HepG2 (cell line): ENCODE measurements at regions not wholly inside any gene's neighbourhood (a gene's known extent, or its start where the extent isn't known, plus 50 kb on each side); places are given as distances from the start of the nearest gene placed in this dataset.

Experiments used
- ATAC-seq: fragments of 200-7000 bp; cut with Tn5 transposase; 3 replicates; pipeline ENCODE4 v1.9.1; 2020; ENCODE audit warnings: mild to moderate bottlenecking, moderate library complexity
- BruUV-seq: library from RNA; stranded (reverse); fragments of 400-500 nt; replicated peaks from 2 replicates; lab custom pipeline; 2021; lab: Mats Ljungman, UMichigan
- CTCF ChIA-PET: fragments of 300-600 bp; formaldehyde crosslinking; extraction: SDS; loops from one replicate; lab custom pipeline; 2021; ENCODE audit warnings: low total read pairs, inconsistent platforms, low intra/inter-chr PET ratio; lab: Yijun Ruan, JAX
- POLR2A ChIA-PET: fragments of 350-600 bp; sonication (Branson Sonifier 250); formaldehyde crosslinking; loops from one replicate; lab custom pipeline; 2020; ENCODE audit warnings: antibody characterized with exemption, inconsistent platforms; lab: Yijun Ruan, JAX
- DNase-seq: peaks from one replicate; pipeline ENCODE4 v3.0.0-alpha.2; 2015; ENCODE audit warnings: low spot score
- FAIRE-seq: peaks from 3 replicates; lab custom pipeline; 2011; peaks lifted over from hg19 to GRCh38; lab: Jason Lieb, UNC
- H2AFZ ChIP-seq: one replicate; pipeline ENCODE4 v1.6.1; 2011; ENCODE audit warnings: low read length, inconsistent platforms
- H3K27ac ChIP-seq: fragments of 300-600 bp; 3 replicates; pipeline ENCODE4 v1.8.0; 2011; ENCODE audit warnings: mixed run types, mild to moderate bottlenecking, mixed read lengths, low read length, inconsistent platforms; ENCODE audit not compliant: insufficient read depth; ENCODE audit errors: extremely low read length
- H3K27me3 ChIP-seq, 2 experiments: fragments of 200-600 bp in 1 of 2; 2 replicates in 1 of 2; 3 replicates in 1 of 2; pipeline versions ENCODE4 v1.6.0 to v1.8.0; 2011; ENCODE audit warnings: low read length in 2 of 2, mild to moderate bottlenecking in 2 of 2, moderate library complexity in 2 of 2, inconsistent platforms in 1 of 2; ENCODE audit not compliant: insufficient read depth in 2 of 2, control insufficient read depth in 1 of 2
- H3K36me3 ChIP-seq, 2 experiments: fragments of 200-600 bp in 1 of 2; replicated peaks in 1 of 2; 2 replicates in 1 of 2; 3 replicates in 1 of 2; pipeline versions ENCODE4 v1.5.1 to v1.8.0; 2011; ENCODE audit warnings: low read length in 2 of 2, inconsistent platforms in 1 of 2; ENCODE audit not compliant: insufficient read depth in 2 of 2, control insufficient read depth in 1 of 2
- H3K4me1 ChIP-seq: 2 replicates; pipeline ENCODE4 v1.5.1; 2012; ENCODE audit warnings: low read length, inconsistent platforms; ENCODE audit not compliant: insufficient read depth
- H3K4me2 ChIP-seq: 2 replicates; pipeline ENCODE4 v1.6.0; 2011; ENCODE audit warnings: low read depth, low read length, inconsistent platforms
- H3K4me3 ChIP-seq, 3 experiments: fragments of 200-600 bp in 1 of 3; sonication (generic), shearing (Covaris generic) in 1 of 3; replicated peaks in 1 of 3; 2 replicates each; pipeline ENCODE4 v1.5.1; 2011 to 2016; ENCODE audit warnings: low read length in 3 of 3, inconsistent platforms in 2 of 3, low read depth in 2 of 3, mild to moderate bottlenecking in 2 of 3, control low read depth in 1 of 3, mixed read lengths in 1 of 3; ENCODE audit not compliant: insufficient read depth in 1 of 3
- H3K79me2 ChIP-seq: one replicate; pipeline ENCODE4 v1.6.1; 2011; ENCODE audit warnings: low read length, inconsistent platforms; ENCODE audit not compliant: insufficient read depth
- H3K9ac ChIP-seq: 2 replicates; pipeline ENCODE4 v1.6.0; 2011; ENCODE audit warnings: mild to moderate bottlenecking, low read depth, low read length, inconsistent platforms; ENCODE audit not compliant: insufficient read depth
- H3K9me3 ChIP-seq: 2 replicates; pipeline ENCODE4 v1.5.1; 2012; ENCODE audit warnings: mild to moderate bottlenecking, low read length
- H4K20me1 ChIP-seq: 2 replicates; pipeline ENCODE4 v1.6.0; 2011; ENCODE audit warnings: inconsistent platforms, mild to moderate bottlenecking, low read length, moderate library complexity; ENCODE audit not compliant: insufficient read depth
- CBFB ChIP-seq: sonication (generic); formaldehyde crosslinking; IDR thresholded peaks from 2 replicates; pipeline ENCODE4 v1.4.0; 2020; ENCODE audit warnings: missing genetic modification reagents
- CHD2 ChIP-seq: IDR thresholded peaks from 2 replicates; pipeline ENCODE4 v1.6.1; 2011; ENCODE audit warnings: low read depth, low read length, improper control_type of control experiment
- CTCF ChIP-seq: sonication (generic); formaldehyde crosslinking; IDR thresholded peaks from 2 replicates; pipeline ENCODE4 v1.5.0; 2020; ENCODE audit warnings: mild to moderate bottlenecking, missing genetic modification reagents, moderate library complexity
- HINFP ChIP-seq: sonication (generic); formaldehyde crosslinking; IDR thresholded peaks from 2 replicates; pipeline ENCODE4 v1.4.0; 2020; ENCODE audit warnings: low read depth, mild to moderate bottlenecking, missing genetic modification reagents
- MED13 ChIP-seq: sonication (generic); formaldehyde crosslinking; IDR thresholded peaks from 2 replicates; pipeline ENCODE4 v1.5.0; 2020; ENCODE audit warnings: missing genetic modification reagents
- MYC ChIP-seq: sonication (generic); formaldehyde crosslinking; IDR thresholded peaks from 2 replicates; pipeline ENCODE4 v1.9.0; 2021; ENCODE audit warnings: missing genetic modification reagents, borderline replicate concordance
- SP140L ChIP-seq: sonication (generic); formaldehyde crosslinking; IDR thresholded peaks from 2 replicates; pipeline ENCODE4 v1.4.0; 2020; ENCODE audit warnings: missing genetic modification reagents, borderline replicate concordance
- TBP ChIP-seq: sonication (generic); formaldehyde crosslinking; IDR thresholded peaks from 2 replicates; pipeline ENCODE4 v1.5.0; 2020; ENCODE audit warnings: missing genetic modification reagents
- ZNF281 ChIP-seq: sonication (generic); formaldehyde crosslinking; IDR thresholded peaks from 2 replicates; pipeline ENCODE4 v1.4.0; 2020; ENCODE audit warnings: missing genetic modification reagents, borderline replicate concordance
- ZNF33B ChIP-seq: sonication (generic); formaldehyde crosslinking; IDR thresholded peaks from 2 replicates; pipeline ENCODE4 v1.5.1; 2020; ENCODE audit warnings: mild to moderate bottlenecking, missing genetic modification reagents
- ZNF414 ChIP-seq: sonication (generic); formaldehyde crosslinking; IDR thresholded peaks from 2 replicates; pipeline ENCODE4 v1.5.0; 2020; ENCODE audit warnings: missing genetic modification reagents
- ZNF441 ChIP-seq: sonication (generic); formaldehyde crosslinking; IDR thresholded peaks from 2 replicates; pipeline ENCODE4 v1.7.0; 2021; ENCODE audit warnings: missing genetic modification reagents, borderline replicate concordance
- ZNF75D ChIP-seq: sonication (generic); formaldehyde crosslinking; IDR thresholded peaks from 2 replicates; pipeline ENCODE4 v1.8.1; 2023; ENCODE audit warnings: missing genetic modification reagents, mild to moderate bottlenecking, borderline replicate concordance
- WGBS: methylation state at CpG from one replicate; pipeline ENCODE4 v1.1.6; 2017; ENCODE audit warnings: low lambda C conversion rate; 5-methylcytosine and 5-hydroxymethylcytosine counted together
- in situ Hi-C: cut with HindIII; loops from 2 replicates; pipeline ENCODE4 v1.10.0; 2017; ENCODE audit warnings: low pct_unique_long_range_greater_than_20kb; ENCODE audit not compliant: extremely low pct_ligation_motif_present
- intact Hi-C: fragments of 100-400 bp; cut with micrococcal nuclease; formaldehyde crosslinking; loops from one replicate; pipeline ENCODE4 v1.10.0; 2022; ENCODE audit not compliant: unreplicated experiment

- DNase-seq: no peak
These were observed 1736.2 kb downstream of the SLITRK5 start for GRCh38 chr13:89407357-89407756.

More at GRCh38 chr13:89407357-89407756, 1736.2 kb downstream of the SLITRK5 start:
- 1% methylated on average over 4 of the region's 4 CpGs for WGBS
- ChIA-PET POLR2A (no interaction called here), CTCF (no interaction called here)
- no peaks in the 10 kb centered on the region for H4K20me1 ChIP-seq
- in situ Hi-C loops (no loop called here), intact Hi-C loops (no loop called here)
- no peaks in the 10 kb centered on the region; the same call in 1 of the 2 replicates for H3K9me3 ChIP-seq
- no peak for ATAC-seq
- H3K36me3 ChIP-seq: no peaks in the 10 kb centered on the region
- H3K27me3 ChIP-seq: no peaks in the 10 kb centered on the region
- H3K4me2 ChIP-seq: no peak overlapping the region
- no peak overlapping the region for H3K4me3 ChIP-seq
- TF ChIP-seq MED13 (CRISPR knock-in tag) (no peak), TBP (CRISPR knock-in tag) (no peak), ZNF441 (CRISPR knock-in tag) (no peak), SP140L (CRISPR knock-in tag) (no peak), ZNF75D (CRISPR knock-in tag) (no peak), ZNF414 (CRISPR knock-in tag) (no peak), CBFB (CRISPR knock-in tag) (no peak), HINFP (CRISPR knock-in tag) (no peak), ZNF281 (CRISPR knock-in tag) (no peak), MYC (no peak), CHD2 (no peak), CTCF (no peak), ZNF33B (CRISPR knock-in tag) (no peak)
- H2AFZ ChIP-seq: no peak overlapping the region
- no peak overlapping the region for H3K9ac ChIP-seq
- FAIRE-seq: no peak
- no peaks in the 10 kb centered on the region for H3K79me2 ChIP-seq
- no peaks in the 10 kb centered on the region for H3K4me1 ChIP-seq
- BruUV-seq: no TSS peak
- H3K27ac ChIP-seq: no peak overlapping the region
